Coronary artery (tissue), 2 donors: ENCODE measurements at regions not wholly inside any gene's neighbourhood (a gene's known extent, or its start where the extent isn't known, plus 50 kb on each side); places are given as distances from the start of the nearest gene placed in this dataset.

Experiments used
- DNase-seq: peaks from one replicate; pipeline ENCODE4 v3.0.0-alpha.2; 2017; ENCODE audit warnings: low spot score
- H3K27ac ChIP-seq, 2 donors: fragments of 200-600 bp; sonication (generic); one replicate each; pipeline ENCODE4 v1.5.1; 2016 to 2019
- H3K4me3 ChIP-seq: fragments of 200-600 bp; sonication (generic); 2 replicates; pipeline ENCODE4 v1.5.1; 2016; ENCODE audit warnings: mild to moderate bottlenecking, moderate library complexity
- CTCF ChIP-seq: fragments of 200-600 bp; sonication (generic); IDR thresholded peaks from one replicate; pipeline ENCODE4 v1.5.1; 2019; ENCODE audit warnings: antibody characterized with exemption

GRCh38 chr10:128386816-128387604 is 260.8 kb upstream of the MKI67 start:
- DNase-seq = no peak
- H3K4me3 ChIP-seq = no peak overlapping the region
- no peak for TF ChIP-seq CTCF
- H3K27ac ChIP-seq = no peak overlapping the region

GRCh38 chr10:128390596-128390995 is 264.4 kb upstream of the MKI67 start:
- Histone ChIP-seq H3K4me3 (no peak overlapping the region), H3K27ac (no peak overlapping the region)
- no peak for DNase-seq
- no peak for TF ChIP-seq CTCF

- Histone ChIP-seq H3K4me3 (no peak overlapping the region), H3K27ac (no peak overlapping the region)
- TF ChIP-seq CTCF = no peak
- DNase-seq = no peak
Observed at GRCh38 chr10:128393546-128393945, 267.3 kb upstream of the MKI67 start.

GRCh38 chr10:128398118-128398517 is 271.9 kb upstream of the MKI67 start:
- no peak overlapping the region for H3K4me3 ChIP-seq
- no peak for DNase-seq
- no peak for TF ChIP-seq CTCF
- H3K27ac ChIP-seq = no peak overlapping the region

GRCh38 chr10:128398999-128399398 is 272.8 kb upstream of the MKI67 start:
- Histone ChIP-seq H3K27ac (no peak overlapping the region), H3K4me3 (no peak overlapping the region)
- TF ChIP-seq CTCF = no peak
- DNase-seq = no peak

- Histone ChIP-seq H3K4me3 (no peak overlapping the region), H3K27ac (no peak overlapping the region)
- TF ChIP-seq CTCF = no peak
- DNase-seq = no peak
Observed at GRCh38 chr10:128400564-128400963, 274.3 kb upstream of the MKI67 start.

- DNase-seq = no peak
- no peak overlapping the region for H3K4me3 ChIP-seq
- TF ChIP-seq CTCF = no peak
- H3K27ac ChIP-seq = no peak overlapping the region
Observed at GRCh38 chr10:128405450-128405849, 279.2 kb upstream of the MKI67 start.
